PC-3 (cell line): ENCODE measurements at regions not wholly inside any gene's neighbourhood (a gene's known extent, or its start where the extent isn't known, plus 50 kb on each side); places are given as distances from the start of the nearest gene placed in this dataset.

ENCODE experiments used
- ATAC-seq: fragments of 200-7000 bp; cut with Tn5 transposase; 2 replicates; pipeline ENCODE4 v1.9.1; 2020; ENCODE audit warnings: mild to moderate bottlenecking, moderate library complexity
- BruUV-seq: library from RNA; stranded (reverse); fragments of 400-500 nt; replicated peaks from 2 replicates; lab custom pipeline; 2021; lab: Mats Ljungman, UMichigan
- CTCF ChIA-PET: fragments of 300-600 bp; sonication (Branson Sonifier 250); formaldehyde crosslinking; loops from one replicate; lab custom pipeline; 2022; ENCODE audit warnings: antibody characterized with exemption; lab: Charles Lee
- POLR2A ChIA-PET: fragments of 300-600 bp; sonication (Branson Sonifier 250); formaldehyde crosslinking; loops from one replicate; lab custom pipeline; 2022; ENCODE audit warnings: antibody characterized with exemption; ENCODE audit not compliant: unreplicated experiment; lab: Charles Lee
- DNase-seq: peaks from one replicate; pipeline ENCODE4 v3.0.0-alpha.2; 2015
- H2AFZ ChIP-seq: fragments of 300-600 bp; sonication (generic); 2 replicates; pipeline ENCODE4 v1.6.0; 2016; ENCODE audit warnings: antibody characterized with exemption, low read length
- H3F3A ChIP-seq: fragments of 300-600 bp; sonication (generic); one replicate; pipeline ENCODE4 v1.6.0; 2017; ENCODE audit warnings: antibody characterized with exemption, low read length, control low read depth, mild to moderate bottlenecking; ENCODE audit not compliant: unreplicated experiment
- H3K27ac ChIP-seq: fragments of 300-600 bp; sonication (generic); 2 replicates; pipeline ENCODE4 v1.5.1; 2016; ENCODE audit warnings: mild to moderate bottlenecking, low read length
- H3K27me3 ChIP-seq: fragments of 300-600 bp; sonication (generic); 2 replicates; pipeline ENCODE4 v1.6.1; 2016; ENCODE audit warnings: low read length, mixed read lengths
- H3K36me3 ChIP-seq: fragments of 300-600 bp; sonication (generic); 2 replicates; pipeline ENCODE4 v1.6.1; 2016; ENCODE audit warnings: low read depth, mixed run types, low read length, mixed read lengths
- H3K4me1 ChIP-seq: fragments of 300-600 bp; sonication (generic); 2 replicates; pipeline ENCODE4 v1.5.1; 2016; ENCODE audit warnings: low read length; ENCODE audit not compliant: insufficient read depth
- H3K4me2 ChIP-seq: fragments of 300-600 bp; sonication (generic); 2 replicates; pipeline ENCODE4 v1.6.0; 2016; ENCODE audit warnings: low read length
- H3K4me3 ChIP-seq: fragments of 300-600 bp; sonication (generic); 2 replicates; pipeline ENCODE4 v1.5.1; 2016; ENCODE audit warnings: mild to moderate bottlenecking, low read length, mixed read lengths
- H3K79me2 ChIP-seq: fragments of 300-600 bp; sonication (generic); 2 replicates; pipeline ENCODE4 v1.6.1; 2017; ENCODE audit warnings: low read length, mixed read lengths
- H3K9ac ChIP-seq: fragments of 300-600 bp; sonication (generic); 2 replicates; pipeline ENCODE4 v1.6.0; 2016; ENCODE audit warnings: mild to moderate bottlenecking, low read length
- H3K9me2 ChIP-seq: fragments of 300-600 bp; sonication (generic); replicated peaks from 2 replicates; pipeline ENCODE4 v1.6.1; 2016; ENCODE audit warnings: mixed run types, low read length, mixed read lengths
- H3K9me3 ChIP-seq: fragments of 300-600 bp; sonication (generic); 2 replicates; pipeline ENCODE4 v1.6.1; 2016; ENCODE audit warnings: low read length, mixed read lengths
- H4K20me1 ChIP-seq: fragments of 300-600 bp; sonication (generic); 2 replicates; pipeline ENCODE4 v1.6.1; 2016; ENCODE audit warnings: low read length, mixed read lengths
- EZH2 ChIP-seq: fragments of 300-600 bp; sonication (generic); IDR thresholded peaks from one replicate; pipeline ENCODE4 v1.6.1; 2017; ENCODE audit warnings: antibody characterized with exemption, mild to moderate bottlenecking, low read length; ENCODE audit not compliant: unreplicated experiment
- EZH2phosphoT487 ChIP-seq: fragments of 300-600 bp; sonication (generic); IDR thresholded peaks from 2 replicates; pipeline ENCODE4 v1.6.1; 2018; ENCODE audit warnings: mild to moderate bottlenecking, antibody characterized with exemption, low read length, borderline replicate concordance
- intact Hi-C: fragments of 100-400 bp; cut with micrococcal nuclease; formaldehyde crosslinking; loops from 2 replicates; pipeline ENCODE4 v1.9.0; 2023
- TF ChIP-seq, protein P1 (sequence below): fragments of 300-600 bp; sonication (generic); conservative IDR thresholded peaks from 2 replicates; pipeline ENCODE4 v1.5.1; 2017; ENCODE audit warnings: antibody characterized with exemption, low read depth, mild to moderate bottlenecking, low read length

DNA sequence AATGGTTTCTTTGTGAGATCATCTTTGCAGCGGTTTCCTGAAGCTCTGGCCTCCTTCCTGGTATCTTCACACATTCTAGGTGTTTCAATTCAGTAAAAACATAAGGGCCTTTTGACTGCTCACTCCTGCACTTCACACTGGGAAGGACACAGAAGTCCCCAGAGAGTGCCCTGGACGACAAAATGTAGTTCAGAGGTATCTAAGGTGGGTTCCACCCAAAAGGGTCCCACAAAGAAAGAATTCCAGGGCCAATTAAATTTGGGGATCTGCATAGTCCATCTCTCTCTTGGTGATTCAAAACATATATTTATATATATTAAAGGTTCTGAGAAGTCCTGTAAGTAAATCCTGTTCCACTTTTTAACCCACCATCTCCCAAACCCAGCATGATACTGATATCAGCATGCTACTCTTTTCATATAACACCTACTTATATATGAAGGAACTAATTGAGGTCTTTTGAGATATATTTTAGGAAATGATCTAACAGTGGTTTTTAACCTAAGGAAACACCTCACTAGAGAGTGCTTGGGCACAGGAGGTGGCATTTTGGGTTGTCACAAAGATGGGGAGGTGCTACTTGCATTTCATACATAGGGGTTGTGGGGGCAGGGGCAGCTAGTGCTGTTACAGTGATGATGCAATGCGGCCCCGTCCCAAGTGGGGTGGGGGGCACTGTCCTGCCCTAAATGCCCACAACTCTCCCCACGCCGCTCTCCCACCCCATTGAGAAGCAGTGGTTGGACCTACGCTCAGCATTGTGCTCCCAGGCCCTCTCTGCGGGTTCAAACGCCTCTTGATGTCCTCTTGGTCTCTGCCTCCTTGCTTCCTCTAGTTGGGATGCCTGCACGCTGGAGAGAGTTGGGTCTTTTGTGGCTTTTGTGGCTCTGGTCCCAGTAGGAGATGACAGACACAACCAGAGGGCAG lies 109.4 kb downstream of the ARF6 start:
- no peak overlapping the region; the same call in 1 of the 2 replicates for H2AFZ ChIP-seq
- H3K36me3 ChIP-seq: no peaks in the 10 kb centered on the region
- no peak for DNase-seq
- H3K79me2 ChIP-seq: peaks cover 16% of the 10 kb centered on the region; the same call in 1 of the 2 replicates
- ChIA-PET CTCF (interaction anchor here (1.0 to 2.0 kb wide), 6 partner anchors 30 to 140 kb away, joined by 3 to 18 read pairs (median 7); no protein-coding TSS in a partner anchor), POLR2A (interaction anchor here (1.0 to 2.7 kb wide), 9 partner anchors 10 to 110 kb away, joined by 3 to 28 read pairs (median 7); no protein-coding TSS in a partner anchor)
- peaks cover 23% of the 10 kb centered on the region for H3F3A ChIP-seq
- no peak for ATAC-seq
- H3K4me2 ChIP-seq: peak overlapping the region; percentile 79
- H3K9me3 ChIP-seq: no peaks in the 10 kb centered on the region
- intact Hi-C loops: loop anchor here (1.0 to 2.0 kb wide), 8 partner anchors 23 to 140 kb away; no protein-coding TSS in a partner anchor
- H3K9me2 ChIP-seq: no peaks in the 10 kb centered on the region
- peak overlapping the region; percentile 87 for H3K9ac ChIP-seq
- H3K4me1 ChIP-seq: peaks cover 62% of the 10 kb centered on the region
- H3K27ac ChIP-seq: peak overlapping the region; percentile 97
- no peaks in the 10 kb centered on the region for H3K27me3 ChIP-seq
- peak overlapping the region; percentile 64 for H3K4me3 ChIP-seq
- no peaks in the 10 kb centered on the region for H4K20me1 ChIP-seq
- BruUV-seq: no TSS peak
- TF ChIP-seq EZH2: no peak
- TF ChIP-seq EZH2phosphoT487: no peak

DNA sequence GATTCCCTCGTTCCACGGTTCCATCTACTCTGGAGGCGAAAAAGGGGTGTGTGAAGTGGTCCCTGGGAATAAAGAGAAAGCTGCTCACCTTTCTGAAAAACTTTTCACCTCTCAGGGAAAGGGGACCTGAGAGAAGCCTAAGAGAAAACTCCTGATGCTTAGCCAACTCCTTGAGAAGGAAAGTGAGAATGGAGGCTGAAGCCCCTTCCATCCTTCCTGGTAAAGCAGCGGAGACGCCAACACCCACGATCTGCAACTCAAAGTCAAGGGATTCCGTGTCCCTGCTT lies 110.0 kb downstream of the ARF6 start:
- DNase-seq (no peak), ATAC-seq (no peak)
- Histone ChIP-seq H4K20me1 (no peaks in the 10 kb centered on the region), H3K4me1 (peaks cover 67% of the 10 kb centered on the region), H3K9ac (peak overlapping the region; percentile 87), H3K79me2 (peaks cover 16% of the 10 kb centered on the region; the same call in 1 of the 2 replicates), H2AFZ (peak overlapping the region; percentile 71), H3K4me2 (peak overlapping the region; percentile 79), H3F3A (peaks cover 23% of the 10 kb centered on the region), H3K9me3 (no peaks in the 10 kb centered on the region), H3K9me2 (no peaks in the 10 kb centered on the region), H3K27ac (peak overlapping the region; percentile 97), H3K4me3 (peak overlapping the region; percentile 64), H3K36me3 (no peaks in the 10 kb centered on the region), H3K27me3 (no peaks in the 10 kb centered on the region)
- ChIA-PET POLR2A (interaction anchor here (0.7 to 2.0 kb wide), 9 partner anchors 21 to 379 kb away, joined by 3 to 22 read pairs (median 9); no protein-coding TSS in a partner anchor), CTCF (interaction anchor here (0.6 to 1.3 kb wide), 5 partner anchors 28 to 140 kb away, joined by 3 to 7 read pairs (median 6); no protein-coding TSS in a partner anchor)
- intact Hi-C loops: loop anchor here (1.0 kb wide), 3 partner anchors 37 to 59 kb away; no protein-coding TSS in a partner anchor
- TF ChIP-seq, protein P1, sequence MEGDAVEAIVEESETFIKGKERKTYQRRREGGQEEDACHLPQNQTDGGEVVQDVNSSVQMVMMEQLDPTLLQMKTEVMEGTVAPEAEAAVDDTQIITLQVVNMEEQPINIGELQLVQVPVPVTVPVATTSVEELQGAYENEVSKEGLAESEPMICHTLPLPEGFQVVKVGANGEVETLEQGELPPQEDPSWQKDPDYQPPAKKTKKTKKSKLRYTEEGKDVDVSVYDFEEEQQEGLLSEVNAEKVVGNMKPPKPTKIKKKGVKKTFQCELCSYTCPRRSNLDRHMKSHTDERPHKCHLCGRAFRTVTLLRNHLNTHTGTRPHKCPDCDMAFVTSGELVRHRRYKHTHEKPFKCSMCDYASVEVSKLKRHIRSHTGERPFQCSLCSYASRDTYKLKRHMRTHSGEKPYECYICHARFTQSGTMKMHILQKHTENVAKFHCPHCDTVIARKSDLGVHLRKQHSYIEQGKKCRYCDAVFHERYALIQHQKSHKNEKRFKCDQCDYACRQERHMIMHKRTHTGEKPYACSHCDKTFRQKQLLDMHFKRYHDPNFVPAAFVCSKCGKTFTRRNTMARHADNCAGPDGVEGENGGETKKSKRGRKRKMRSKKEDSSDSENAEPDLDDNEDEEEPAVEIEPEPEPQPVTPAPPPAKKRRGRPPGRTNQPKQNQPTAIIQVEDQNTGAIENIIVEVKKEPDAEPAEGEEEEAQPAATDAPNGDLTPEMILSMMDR: no peak
- TF ChIP-seq EZH2phosphoT487 (no peak), EZH2 (no peak)
- TSS peak; percentile 71 for BruUV-seq
